B cell (primary cell): ENCODE measurements at regions not wholly inside any gene's neighbourhood (a gene's known extent, or its start where the extent isn't known, plus 50 kb on each side); places are given as distances from the start of the nearest gene placed in this dataset.

Experiments used
- ATAC-seq: fragments of 200-7000 bp; cut with Tn5 transposase; one replicate; pipeline ENCODE4 v1.10.0; 2021; ENCODE audit warnings: low read depth, mild to moderate bottlenecking, moderate number of reproducible peaks, moderate library complexity
- CTCF ChIA-PET: fragments of 350-600 bp; sonication (Branson Sonifier 250); formaldehyde crosslinking; loops from one replicate; lab custom pipeline; 2021; ENCODE audit warnings: antibody characterized with exemption, inconsistent platforms; lab: Charles Lee
- POLR2A ChIA-PET: fragments of 350-600 bp; sonication (Branson Sonifier 250); formaldehyde crosslinking; loops from one replicate; lab custom pipeline; 2021; ENCODE audit warnings: antibody characterized with exemption; lab: Charles Lee
- DNase-seq: peaks from one replicate; pipeline ENCODE4 v3.0.0; 2013
- H2AFZ ChIP-seq: 2 replicates; pipeline ENCODE4 v1.6.1; 2012; ENCODE audit warnings: mild to moderate bottlenecking, low read depth, low read length; ENCODE audit not compliant: insufficient read depth, poor library complexity, severe bottlenecking
- H3K27ac ChIP-seq, 2 donors: 1 replicate in 1 of 2; 2 replicates in 1 of 2; pipeline ENCODE4 v1.5.1; 2012 to 2013; ENCODE audit warnings: low read length in 2 of 2, mild to moderate bottlenecking in 2 of 2, moderate library complexity in 1 of 2
- H3K27me3 ChIP-seq, 4 experiments: fragments of 200-600 bp in 1 of 4; sonication (generic) in 1 of 4; replicated peaks in 1 of 4; 1 replicate in 2 of 4; 2 replicates in 2 of 4; pipeline versions ENCODE4 v1.6.1 to v1.7.0; 2013 to 2016; ENCODE audit warnings: low read length in 3 of 4, mild to moderate bottlenecking in 2 of 4, mixed read lengths in 1 of 4, moderate library complexity in 1 of 4; ENCODE audit not compliant: insufficient read depth in 4 of 4, control insufficient read depth in 3 of 4; ENCODE audit errors: control extremely low read depth in 1 of 4
- H3K36me3 ChIP-seq, 2 experiments: replicated peaks in 1 of 2; 1 replicate in 1 of 2; 2 replicates in 1 of 2; pipeline versions ENCODE4 v1.6.1 to v1.7.1; 2013; ENCODE audit warnings: low read length in 1 of 2; ENCODE audit not compliant: insufficient read depth in 2 of 2, control insufficient read depth in 1 of 2; ENCODE audit errors: control extremely low read depth in 1 of 2, extremely low read depth in 1 of 2
- H3K4me1 ChIP-seq, 2 donors: fragments of 200-600 bp in 1 of 2; sonication (generic) in 1 of 2; 1 replicate in 1 of 2; 2 replicates in 1 of 2; pipeline versions ENCODE4 v1.5.1 to v1.6.1; 2013 to 2017; ENCODE audit warnings: low read length in 2 of 2; ENCODE audit not compliant: control insufficient read depth in 2 of 2, insufficient read depth in 2 of 2
- H3K4me2 ChIP-seq: replicated peaks from 2 replicates; pipeline ENCODE3; 2012; ENCODE audit warnings: mild to moderate bottlenecking, low read depth, low read length; ENCODE audit not compliant: poor library complexity, severe bottlenecking
- H3K4me3 ChIP-seq, 5 experiments: fragments of 200-600 bp in 1 of 5; sonication (generic) in 1 of 5; 1 replicate in 3 of 5; 2 replicates in 2 of 5; pipeline versions ENCODE4 v1.5.1 to v1.7.0; 2011 to 2016; ENCODE audit warnings: low read length in 4 of 5, mild to moderate bottlenecking in 4 of 5, low read depth in 2 of 5, control low read depth in 1 of 5, moderate library complexity in 1 of 5; ENCODE audit not compliant: insufficient read depth in 1 of 5; ENCODE audit errors: control extremely low read depth in 1 of 5, extremely low read depth in 1 of 5
- H3K79me2 ChIP-seq: fragments of 200-600 bp; sonication (generic); one replicate; pipeline ENCODE4 v1.6.0; 2016; ENCODE audit warnings: low read length; ENCODE audit not compliant: control insufficient read depth, insufficient read depth
- H3K9ac ChIP-seq: fragments of 200-600 bp; sonication (generic); 2 replicates; pipeline ENCODE4 v1.6.1; 2017; ENCODE audit warnings: mild to moderate bottlenecking, low read length, moderate library complexity
- H3K9me3 ChIP-seq, 3 donors: one replicate each; pipeline versions ENCODE4 v1.6.1 to v1.7.1; 2013; ENCODE audit warnings: low read length in 2 of 3; ENCODE audit not compliant: control insufficient read depth in 2 of 3, insufficient read depth in 1 of 3; ENCODE audit errors: control extremely low read depth in 1 of 3
- H4K20me1 ChIP-seq: 2 replicates; pipeline ENCODE4 v1.6.0; 2012; ENCODE audit warnings: mild to moderate bottlenecking, low read length; ENCODE audit not compliant: insufficient read depth, control insufficient read depth, poor library complexity, severe bottlenecking
- H3K27ac Mint-ChIP-seq: one replicate; pipeline ENCODE4 v1.8.0; 2021; ENCODE audit warnings: mixed read lengths
- H3K27me3 Mint-ChIP-seq: one replicate; pipeline ENCODE4 v1.8.0; 2021; ENCODE audit warnings: mixed read lengths
- H3K4me1 Mint-ChIP-seq: one replicate; pipeline ENCODE4 v1.8.0; 2021; ENCODE audit warnings: mixed read lengths
- H3K4me3 Mint-ChIP-seq: one replicate; pipeline ENCODE4 v1.8.0; 2021; ENCODE audit warnings: mixed read lengths
- H3K9me3 Mint-ChIP-seq: one replicate; pipeline ENCODE4 v1.8.0; 2022; ENCODE audit warnings: mixed read lengths; ENCODE audit not compliant: insufficient read depth
- CTCF ChIP-seq: fragments of 200-600 bp; IDR thresholded peaks from one replicate; pipeline ENCODE4 v1.8.0; 2022; ENCODE audit warnings: antibody characterized with exemption, mild to moderate bottlenecking
- EZH2 ChIP-seq: IDR thresholded peaks from 2 replicates; pipeline ENCODE4 v1.6.1; 2012; ENCODE audit warnings: borderline replicate concordance, low read depth, mild to moderate bottlenecking, moderate library complexity, low read length; ENCODE audit not compliant: insufficient read depth, poor library complexity, severe bottlenecking
- WGBS: methylation state at CpG from one replicate; pipeline ENCODE4 v1.1.5; 2013; ENCODE audit warnings: missing lambda C conversion rate; ENCODE audit not compliant: insufficient coverage; 5-methylcytosine and 5-hydroxymethylcytosine counted together
- intact Hi-C: fragments of 100-400 bp; cut with micrococcal nuclease; formaldehyde crosslinking; loops from one replicate; pipeline ENCODE4 v1.10.0; 2022

- Histone ChIP-seq H3K9me3 (no peaks in the 10 kb centered on the region), H3K4me2 (no peak overlapping the region), H3K79me2 (no peaks in the 10 kb centered on the region), H3K9ac (no peak overlapping the region), H3K27ac (no peak overlapping the region), H4K20me1 (no peaks in the 10 kb centered on the region), H3K4me1 (no peaks in the 10 kb centered on the region), H3K27me3 (no peaks in the 10 kb centered on the region), H3K36me3 (no peaks in the 10 kb centered on the region), H3K4me3 (no peak overlapping the region), H2AFZ (no peak overlapping the region)
- Mint-ChIP-seq H3K4me1 (no peaks in the 10 kb centered on the region), H3K27ac (no peak overlapping the region), H3K9me3 (peaks cover 6% of the 10 kb centered on the region), H3K27me3 (no peaks in the 10 kb centered on the region), H3K4me3 (no peak overlapping the region)
- no CpG with 5 or more reads among the region's 1 CpG for WGBS
- DNase-seq (no peak), ATAC-seq (no peak)
- ChIA-PET POLR2A (no interaction called here), CTCF (no interaction called here)
- TF ChIP-seq EZH2 (no peak), CTCF (no peak)
- intact Hi-C loops, result no loop called here
Measured at GRCh38 chr5:39869396-39869795, 444.6 kb upstream of the DAB2 start.

- Histone ChIP-seq H3K27me3 (no peaks in the 10 kb centered on the region), H3K27ac (no peak overlapping the region), H3K4me3 (no peak overlapping the region), H3K9me3 (no peaks in the 10 kb centered on the region), H3K79me2 (no peaks in the 10 kb centered on the region), H3K9ac (no peak overlapping the region), H3K36me3 (no peaks in the 10 kb centered on the region), H2AFZ (no peak overlapping the region), H4K20me1 (no peaks in the 10 kb centered on the region), H3K4me1 (no peaks in the 10 kb centered on the region), H3K4me2 (no peak overlapping the region)
- Mint-ChIP-seq H3K27ac (no peak overlapping the region), H3K4me3 (no peak overlapping the region), H3K27me3 (no peaks in the 10 kb centered on the region), H3K4me1 (no peaks in the 10 kb centered on the region), H3K9me3 (peaks cover 6% of the 10 kb centered on the region)
- intact Hi-C loops, result no loop called here
- TF ChIP-seq CTCF, result no peak
- TF ChIP-seq EZH2, result no peak
- ChIA-PET CTCF (no interaction called here), POLR2A (no interaction called here)
- no peak for DNase-seq
- ATAC-seq, result no peak
Measured at GRCh38 chr5:39867923-39868322, 443.1 kb upstream of the DAB2 start.
